Heart right ventricle (tissue), 16 donors: ENCODE measurements at regions not wholly inside any gene's neighbourhood (a gene's known extent, or its start where the extent isn't known, plus 50 kb on each side); places are given as distances from the start of the nearest gene placed in this dataset.

Experiments
- ATAC-seq, 8 donors: fragments of 200-7000 bp; cut with Tn5 transposase; one replicate each; pipeline ENCODE4 v1.9.1; 2020; ENCODE audit warnings: mild to moderate bottlenecking in 8 of 8, moderate library complexity in 8 of 8, moderate number of reproducible peaks in 1 of 8
- DNase-seq, 2 donors: peaks; one replicate each; pipeline ENCODE4 v3.0.0-alpha.2; 2020
- H3K27ac ChIP-seq, 10 donors: fragments of 200-600 bp; sonication (generic) in 2 of 10; one replicate each; pipeline versions ENCODE4 v1.5.0 to v1.8.0; 2020 to 2022; ENCODE audit warnings: mild to moderate bottlenecking in 3 of 10
- H3K27me3 ChIP-seq, 7 donors: fragments of 200-600 bp; one replicate each; pipeline ENCODE4 v1.8.0; 2021 to 2022; ENCODE audit warnings: mild to moderate bottlenecking in 2 of 7
- H3K36me3 ChIP-seq, 9 donors: fragments of 200-600 bp; sonication (generic) in 1 of 9; one replicate each; pipeline versions ENCODE4 v1.5.0 to v1.8.0; 2020 to 2022; ENCODE audit warnings: mild to moderate bottlenecking in 2 of 9
- H3K4me1 ChIP-seq, 9 donors: fragments of 200-600 bp; sonication (generic) in 1 of 9; one replicate each; pipeline versions ENCODE4 v1.5.0 to v1.8.0; 2020 to 2022; ENCODE audit warnings: mild to moderate bottlenecking in 4 of 9
- H3K4me3 ChIP-seq, 10 donors: fragments of 200-600 bp; sonication (generic) in 2 of 10; one replicate each; pipeline versions ENCODE4 v1.5.0 to v1.8.0; 2020 to 2022; ENCODE audit warnings: mild to moderate bottlenecking in 7 of 10, moderate library complexity in 2 of 10
- H3K9me3 ChIP-seq, 11 donors: fragments of 200-600 bp in 10 of 11; sonication (generic) in 2 of 11; one replicate each; pipeline versions ENCODE4 v1.5.0 to v1.8.0; 2013 to 2022; ENCODE audit warnings: mild to moderate bottlenecking in 2 of 11, control low read depth in 1 of 11, moderate library complexity in 1 of 11
- WGBS, 2 donors: extraction: QIAGEN DNeasy Blood & Tissue Kit; methylation state at CpG; one replicate each; pipeline ENCODE4 v1.1.7; 2013; ENCODE audit warnings: inconsistent platforms in 1 of 2; 5-methylcytosine and 5-hydroxymethylcytosine counted together
- intact Hi-C, 10 donors: fragments of 100-400 bp; cut with DNase I; formaldehyde crosslinking; loops; one replicate each; pipeline versions ENCODE4 v1.11.1 to v1.14.2; 2022
- TF ChIP-seq, protein P1 (sequence below), 9 donors: fragments of 200-600 bp; sonication (generic) in 2 of 9; IDR thresholded peaks; one replicate each; pipeline versions ENCODE4 v1.5.0 to v1.8.0; 2021 to 2022; ENCODE audit warnings: antibody characterized with exemption in 9 of 9, mild to moderate bottlenecking in 5 of 9, moderate library complexity in 1 of 9
- donor health status: Arrhythmogenic right ventricular cardiomyopathy.
- donor health status: ischemic (EF 13 %, LVEDD 7.1; RV severe dilation, severe dysfunction).
- donor health status: healthy with polysubstance abuse.
- donor health status: DM: no; HTN: yes; CAD: no.
- donor health status: DM: no; HTN: no; CAD: no.
- donor health status: ischemic (EF 25% LVEDD 6.9; RV normal size, moderate dysfunction).
- donor health status: ischemic (EF 25% LVEDD 5.7; RV mildly dilated, moderate dysfunction).
- donor health status: healthy.
- donor health status: DM: yes; HTN: yes; CAD: no.
- donor health status: Ischemic cardiomyopathy.
- donor health status: ischemic (EF 35%, LVEDD 5.7; RV mildly dilated, moderate dysfunction).
- donor health status: nonischemic (EF 11% LVEDD 7.7; RV severe dilation, severe dysfunction).
- donor health status: DM: yes; HTN: yes; CAD: no.
- donor health status: PGD.
- donor health status: ischemic (EF 29% LVEDD 5.4; RV normal size, mild dysfunction).
- donor health status: nonischemic (EF 23%, LVEDD 6.1; RV moderate dilation, normal function).

DNA sequence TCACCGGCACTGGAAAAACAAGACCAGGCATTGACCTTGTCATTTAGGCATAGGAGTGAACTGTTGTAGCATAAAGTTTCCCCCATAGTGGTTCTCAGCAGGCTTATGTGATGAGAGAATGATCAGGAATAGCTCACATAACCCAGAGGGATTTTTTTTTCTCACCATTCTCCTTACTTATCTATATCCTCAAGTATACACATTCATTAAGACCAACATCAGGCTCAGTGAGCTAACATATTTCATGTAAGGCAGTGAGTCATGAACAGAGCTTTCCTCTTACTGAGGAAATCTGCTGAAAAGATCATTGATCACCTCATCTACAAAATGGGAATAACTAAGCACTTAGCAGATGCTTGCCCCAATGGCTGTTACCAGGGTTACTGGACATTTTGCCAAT lies 396.6 kb upstream of the TMCO5A start:
- Histone ChIP-seq H3K4me1 (no peaks in the 10 kb centered on the region), H3K27me3 (no peaks in the 10 kb centered on the region), H3K27ac (no peak overlapping the region), H3K9me3 (peaks cover 0 to 23% (median 0%) of the 10 kb centered on the region in 11 donors), H3K36me3 (no peaks in the 10 kb centered on the region), H3K4me3 (no peak overlapping the region)
- TF ChIP-seq, protein P1, sequence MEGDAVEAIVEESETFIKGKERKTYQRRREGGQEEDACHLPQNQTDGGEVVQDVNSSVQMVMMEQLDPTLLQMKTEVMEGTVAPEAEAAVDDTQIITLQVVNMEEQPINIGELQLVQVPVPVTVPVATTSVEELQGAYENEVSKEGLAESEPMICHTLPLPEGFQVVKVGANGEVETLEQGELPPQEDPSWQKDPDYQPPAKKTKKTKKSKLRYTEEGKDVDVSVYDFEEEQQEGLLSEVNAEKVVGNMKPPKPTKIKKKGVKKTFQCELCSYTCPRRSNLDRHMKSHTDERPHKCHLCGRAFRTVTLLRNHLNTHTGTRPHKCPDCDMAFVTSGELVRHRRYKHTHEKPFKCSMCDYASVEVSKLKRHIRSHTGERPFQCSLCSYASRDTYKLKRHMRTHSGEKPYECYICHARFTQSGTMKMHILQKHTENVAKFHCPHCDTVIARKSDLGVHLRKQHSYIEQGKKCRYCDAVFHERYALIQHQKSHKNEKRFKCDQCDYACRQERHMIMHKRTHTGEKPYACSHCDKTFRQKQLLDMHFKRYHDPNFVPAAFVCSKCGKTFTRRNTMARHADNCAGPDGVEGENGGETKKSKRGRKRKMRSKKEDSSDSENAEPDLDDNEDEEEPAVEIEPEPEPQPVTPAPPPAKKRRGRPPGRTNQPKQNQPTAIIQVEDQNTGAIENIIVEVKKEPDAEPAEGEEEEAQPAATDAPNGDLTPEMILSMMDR (IDR thresholded peaks at IDR 0.05): no peak
- DNase-seq (no peak), ATAC-seq (no peak)
- 44 to 64% methylated on average over 1 of the region's 1 CpG for WGBS, 2 donors
- intact Hi-C loops: no loop called here

DNA sequence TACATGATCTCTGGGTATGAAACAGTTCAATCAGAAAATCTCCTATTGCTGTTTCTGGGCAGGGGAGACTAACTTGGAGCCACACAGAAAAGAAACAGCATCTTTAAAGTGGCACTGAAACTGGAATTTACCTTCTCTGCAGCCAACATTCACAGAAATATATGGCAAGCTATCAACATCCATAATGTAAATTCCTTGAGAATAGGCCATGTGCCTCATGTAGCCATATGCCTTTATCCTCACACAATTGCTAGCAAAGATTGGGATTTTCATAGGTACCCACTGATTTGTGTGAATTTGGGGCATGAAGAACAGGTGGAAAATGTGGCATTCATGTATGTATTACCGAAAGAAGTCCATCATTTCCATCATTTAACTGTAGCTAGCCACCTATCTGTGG lies 386.3 kb upstream of the TMCO5A start:
- H3K27ac ChIP-seq: no peak overlapping the region
- ATAC-seq (no peak), DNase-seq (no peak)
- intact Hi-C loops: no loop called here
- WGBS, 2 donors: 93 to 94% methylated on average over 1 of the region's 1 CpG
- no peaks in the 10 kb centered on the region for H3K27me3 ChIP-seq
- TF ChIP-seq, protein P1 (IDR thresholded peaks at IDR 0.05): no peak
- H3K4me3 ChIP-seq: no peak overlapping the region
- H3K9me3 ChIP-seq: peaks cover 0 to 6% (median 0%) of the 10 kb centered on the region in 11 donors
- no peaks in the 10 kb centered on the region for H3K4me1 ChIP-seq
- no peaks in the 10 kb centered on the region for H3K36me3 ChIP-seq

DNA sequence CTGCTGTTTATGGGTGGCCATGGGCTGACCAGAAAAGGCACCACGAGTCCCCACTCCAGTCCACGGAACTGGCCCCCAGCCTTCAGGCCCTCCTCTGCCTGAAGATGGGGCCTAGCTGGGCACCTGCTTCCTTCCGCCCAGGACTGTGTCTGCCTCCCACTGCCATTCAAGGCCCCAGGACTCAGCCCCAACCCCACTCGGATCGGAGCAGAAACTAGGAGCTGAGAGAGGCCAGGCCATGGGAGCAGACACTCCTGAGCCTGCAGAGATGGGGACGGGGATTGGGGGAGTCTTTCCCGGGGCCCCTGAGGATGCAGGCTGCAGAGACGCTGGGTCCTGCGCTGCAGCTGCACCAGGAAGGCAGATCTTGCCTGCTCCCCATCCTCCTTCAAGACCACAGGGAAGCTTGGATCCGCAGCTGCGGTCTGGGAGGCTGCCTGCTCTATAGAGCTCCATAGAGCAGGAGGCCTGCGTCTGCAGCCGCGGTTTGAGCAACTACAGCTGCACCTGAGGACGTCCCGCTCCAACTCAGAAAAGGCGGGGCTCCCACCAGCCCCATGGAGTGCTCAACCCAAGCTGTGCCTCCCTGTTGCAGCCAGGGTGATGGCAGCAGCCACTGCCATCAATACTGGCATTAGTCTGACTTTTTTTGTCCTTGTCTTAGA lies 383.9 kb upstream of the TMCO5A start:
- H3K4me1 ChIP-seq: no peaks in the 10 kb centered on the region
- no peak overlapping the region for H3K4me3 ChIP-seq
- H3K27me3 ChIP-seq: no peaks in the 10 kb centered on the region
- peaks cover 0 to 22% (median 0%) of the 10 kb centered on the region in 11 donors for H3K9me3 ChIP-seq
- WGBS, 2 donors: 87% methylated on average over 17 of the region's 17 CpGs
- TF ChIP-seq, protein P1 (IDR thresholded peaks at IDR 0.05): no peak
- intact Hi-C loops: no loop called here
- H3K36me3 ChIP-seq: no peaks in the 10 kb centered on the region
- ATAC-seq: no peak
- DNase-seq: no peak
- H3K27ac ChIP-seq: no peak overlapping the region

DNA sequence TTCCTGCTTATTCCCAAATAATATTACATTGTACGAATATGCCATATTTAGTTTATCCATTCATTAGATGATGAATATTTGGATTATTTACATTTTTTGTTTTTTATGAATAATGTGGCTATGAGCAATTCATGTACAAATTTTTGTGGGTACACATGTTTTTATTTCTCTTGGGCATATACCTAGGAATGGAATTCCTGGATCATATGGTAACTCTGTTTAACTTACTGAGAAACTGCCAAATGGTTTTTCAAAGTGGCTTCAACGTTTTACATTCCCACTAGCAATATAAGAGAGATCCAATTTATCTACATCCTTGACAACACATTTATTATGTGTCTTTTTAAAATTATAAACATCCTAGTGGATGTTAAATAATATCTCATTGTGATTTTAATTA lies 362.0 kb upstream of the TMCO5A start:
- Histone ChIP-seq H3K9me3 (no peaks in the 10 kb centered on the region), H3K36me3 (no peaks in the 10 kb centered on the region), H3K27ac (no peak overlapping the region), H3K4me3 (no peak overlapping the region), H3K27me3 (no peaks in the 10 kb centered on the region), H3K4me1 (no peaks in the 10 kb centered on the region)
- TF ChIP-seq, protein P1 (IDR thresholded peaks at IDR 0.05): no peak
- intact Hi-C loops: loop anchor here in 1 of 10 donors (5.0 kb wide), 1 partner anchor 1765 kb away; no protein-coding TSS in a partner anchor
- WGBS, 2 donors: 44 to 50% methylated on average over 2 of the region's 2 CpGs
- no peak for DNase-seq
- no peak for ATAC-seq
